HepG2 (cell line): ENCODE measurements at regions not wholly inside any gene's neighbourhood (a gene's known extent, or its start where the extent isn't known, plus 50 kb on each side); places are given as distances from the start of the nearest gene placed in this dataset.

Source experiments
- ATAC-seq: fragments of 200-7000 bp; cut with Tn5 transposase; 3 replicates; pipeline ENCODE4 v1.9.1; 2020; ENCODE audit warnings: mild to moderate bottlenecking, moderate library complexity
- BruUV-seq: library from RNA; stranded (reverse); fragments of 400-500 nt; replicated peaks from 2 replicates; lab custom pipeline; 2021; lab: Mats Ljungman, UMichigan
- CTCF ChIA-PET: fragments of 300-600 bp; formaldehyde crosslinking; extraction: SDS; loops from one replicate; lab custom pipeline; 2021; ENCODE audit warnings: low total read pairs, inconsistent platforms, low intra/inter-chr PET ratio; lab: Yijun Ruan, JAX
- POLR2A ChIA-PET: fragments of 350-600 bp; sonication (Branson Sonifier 250); formaldehyde crosslinking; loops from one replicate; lab custom pipeline; 2020; ENCODE audit warnings: antibody characterized with exemption, inconsistent platforms; lab: Yijun Ruan, JAX
- DNase-seq: peaks from one replicate; pipeline ENCODE4 v3.0.0-alpha.2; 2015; ENCODE audit warnings: low spot score
- FAIRE-seq: peaks from 3 replicates; lab custom pipeline; 2011; peaks lifted over from hg19 to GRCh38; lab: Jason Lieb, UNC
- H2AFZ ChIP-seq: one replicate; pipeline ENCODE4 v1.6.1; 2011; ENCODE audit warnings: low read length, inconsistent platforms
- H3K27ac ChIP-seq: fragments of 300-600 bp; 3 replicates; pipeline ENCODE4 v1.8.0; 2011; ENCODE audit warnings: mixed run types, mild to moderate bottlenecking, mixed read lengths, low read length, inconsistent platforms; ENCODE audit not compliant: insufficient read depth; ENCODE audit errors: extremely low read length
- H3K27me3 ChIP-seq, 2 experiments: fragments of 200-600 bp in 1 of 2; 2 replicates in 1 of 2; 3 replicates in 1 of 2; pipeline versions ENCODE4 v1.6.0 to v1.8.0; 2011; ENCODE audit warnings: low read length in 2 of 2, mild to moderate bottlenecking in 2 of 2, moderate library complexity in 2 of 2, inconsistent platforms in 1 of 2; ENCODE audit not compliant: insufficient read depth in 2 of 2, control insufficient read depth in 1 of 2
- H3K36me3 ChIP-seq, 2 experiments: fragments of 200-600 bp in 1 of 2; replicated peaks in 1 of 2; 2 replicates in 1 of 2; 3 replicates in 1 of 2; pipeline versions ENCODE4 v1.5.1 to v1.8.0; 2011; ENCODE audit warnings: low read length in 2 of 2, inconsistent platforms in 1 of 2; ENCODE audit not compliant: insufficient read depth in 2 of 2, control insufficient read depth in 1 of 2
- H3K4me1 ChIP-seq: 2 replicates; pipeline ENCODE4 v1.5.1; 2012; ENCODE audit warnings: low read length, inconsistent platforms; ENCODE audit not compliant: insufficient read depth
- H3K4me2 ChIP-seq: 2 replicates; pipeline ENCODE4 v1.6.0; 2011; ENCODE audit warnings: low read depth, low read length, inconsistent platforms
- H3K4me3 ChIP-seq, 3 experiments: fragments of 200-600 bp in 1 of 3; sonication (generic), shearing (Covaris generic) in 1 of 3; replicated peaks in 1 of 3; 2 replicates each; pipeline ENCODE4 v1.5.1; 2011 to 2016; ENCODE audit warnings: low read length in 3 of 3, inconsistent platforms in 2 of 3, low read depth in 2 of 3, mild to moderate bottlenecking in 2 of 3, control low read depth in 1 of 3, mixed read lengths in 1 of 3; ENCODE audit not compliant: insufficient read depth in 1 of 3
- H3K79me2 ChIP-seq: one replicate; pipeline ENCODE4 v1.6.1; 2011; ENCODE audit warnings: low read length, inconsistent platforms; ENCODE audit not compliant: insufficient read depth
- H3K9ac ChIP-seq: 2 replicates; pipeline ENCODE4 v1.6.0; 2011; ENCODE audit warnings: mild to moderate bottlenecking, low read depth, low read length, inconsistent platforms; ENCODE audit not compliant: insufficient read depth
- H3K9me3 ChIP-seq: 2 replicates; pipeline ENCODE4 v1.5.1; 2012; ENCODE audit warnings: mild to moderate bottlenecking, low read length
- H4K20me1 ChIP-seq: 2 replicates; pipeline ENCODE4 v1.6.0; 2011; ENCODE audit warnings: inconsistent platforms, mild to moderate bottlenecking, low read length, moderate library complexity; ENCODE audit not compliant: insufficient read depth
- AHR ChIP-seq: IDR thresholded peaks from 2 replicates; pipeline ENCODE4 v1.6.1; 2018; ENCODE audit warnings: missing genetic modification reagents, missing compliant biosample characterization
- HIVEP1 ChIP-seq: sonication (generic); formaldehyde crosslinking; IDR thresholded peaks from 2 replicates; pipeline ENCODE4 v1.4.0; 2020; ENCODE audit warnings: mild to moderate bottlenecking, missing genetic modification reagents
- KDM6A ChIP-seq: IDR thresholded peaks from 2 replicates; pipeline ENCODE4 v1.6.1; 2016; ENCODE audit warnings: low read depth
- MAFF ChIP-seq: IDR thresholded peaks from 2 replicates; pipeline ENCODE4 v1.6.1; 2011; ENCODE audit warnings: low read depth, low read length, improper control_type of control experiment
- MAFK ChIP-seq, 2 experiments: IDR thresholded peaks in 1 of 2; conservative IDR thresholded peaks in 1 of 2; 2 replicates each; pipeline ENCODE4 v1.6.1; 2011; ENCODE audit warnings: improper control_type of control experiment in 2 of 2, low read length in 2 of 2
- TCF7 ChIP-seq: sonication (generic); IDR thresholded peaks from 2 replicates; pipeline ENCODE4 v1.6.1; 2016; ENCODE audit warnings: antibody characterized with exemption, low read depth
- ZBTB25 ChIP-seq: IDR thresholded peaks from 2 replicates; pipeline ENCODE4 v1.6.1; 2018; ENCODE audit warnings: missing genetic modification reagents
- ZBTB38 ChIP-seq: sonication (generic); formaldehyde crosslinking; IDR thresholded peaks from 2 replicates; pipeline ENCODE4 v1.5.1; 2020; ENCODE audit warnings: mild to moderate bottlenecking, missing genetic modification reagents
- ZNF230 ChIP-seq: sonication (generic); formaldehyde crosslinking; IDR thresholded peaks from 2 replicates; pipeline ENCODE4 v1.4.0; 2020; ENCODE audit warnings: mild to moderate bottlenecking, missing genetic modification reagents
- ZNF678 ChIP-seq: sonication (generic); formaldehyde crosslinking; IDR thresholded peaks from 2 replicates; pipeline ENCODE4 v1.4.0; 2020; ENCODE audit warnings: mild to moderate bottlenecking, missing genetic modification reagents
- ZNF816 ChIP-seq: sonication (generic); formaldehyde crosslinking; IDR thresholded peaks from 2 replicates; pipeline ENCODE4 v1.8.0; 2022; ENCODE audit warnings: missing genetic modification reagents, mild to moderate bottlenecking, borderline replicate concordance
- ZNF891 ChIP-seq: sonication (generic); formaldehyde crosslinking; IDR thresholded peaks from 2 replicates; pipeline ENCODE4 v1.5.0; 2020; ENCODE audit warnings: mild to moderate bottlenecking, missing genetic modification reagents
- WGBS: methylation state at CpG from one replicate; pipeline ENCODE4 v1.1.6; 2017; ENCODE audit warnings: low lambda C conversion rate; 5-methylcytosine and 5-hydroxymethylcytosine counted together
- in situ Hi-C: cut with HindIII; loops from 2 replicates; pipeline ENCODE4 v1.10.0; 2017; ENCODE audit warnings: low pct_unique_long_range_greater_than_20kb; ENCODE audit not compliant: extremely low pct_ligation_motif_present
- intact Hi-C: fragments of 100-400 bp; cut with micrococcal nuclease; formaldehyde crosslinking; loops from one replicate; pipeline ENCODE4 v1.10.0; 2022; ENCODE audit not compliant: unreplicated experiment

DNA sequence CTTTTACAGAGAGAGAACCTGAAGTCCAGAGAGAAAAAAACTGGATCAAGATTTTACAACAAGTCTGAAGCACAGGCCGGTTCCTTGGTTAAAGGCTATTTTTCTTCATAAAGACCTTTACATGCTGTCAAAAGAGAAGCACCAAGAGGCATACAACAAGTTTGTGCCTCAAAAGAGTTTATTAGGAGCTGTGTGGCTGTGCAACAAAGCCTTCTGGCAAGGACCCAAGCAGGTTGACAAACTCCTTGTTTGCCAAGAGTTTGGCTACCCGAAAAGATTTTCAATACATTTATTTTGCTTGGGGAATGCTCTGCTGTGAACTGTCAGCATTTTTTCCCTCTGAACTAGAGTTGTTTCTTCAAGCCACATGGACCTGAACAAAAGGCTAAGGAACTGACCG is 202.9 kb upstream of the RAD23B start (continued):
- TF ChIP-seq HIVEP1 (CRISPR knock-in tag) (no peak), ZBTB38 (no peak), TCF7 (no peak), KDM6A (CRISPR knock-in tag) (no peak), ZBTB25 (CRISPR knock-in tag) (no peak), ZNF891 (CRISPR knock-in tag) (no peak), ZNF230 (CRISPR knock-in tag) (no peak), AHR (CRISPR knock-in tag) (no peak), ZNF816 (CRISPR knock-in tag) (no peak)
- TF ChIP-seq, all 625 proteins: peak for 0

GRCh38 chr9:107086460-107086859 is 196.6 kb upstream of the RAD23B start:
- TF ChIP-seq MAFF: peak; percentile 84
- peak; percentile 85 to 89 for TF ChIP-seq MAFK (conservative IDR thresholded peaks at IDR 0.05 in 1 of 2, IDR thresholded peaks at IDR 0.05 in 1 of 2; ENCODE audit: low read length in 2 of 2)
- no peak for TF ChIP-seq ZNF678 (CRISPR knock-in tag)
- in situ Hi-C loops: no loop called here
- POLR2A ChIA-PET: no interaction called here
- H4K20me1 ChIP-seq: no peaks in the 10 kb centered on the region
- H3K4me2 ChIP-seq: no peak overlapping the region
- H3K4me3 ChIP-seq: no peak overlapping the region
- H2AFZ ChIP-seq: no peak overlapping the region
- H3K9ac ChIP-seq: no peak overlapping the region
- DNase-seq (no peak), FAIRE-seq (no peak), ATAC-seq (no peak)
- WGBS: 5% methylated on average over 2 of the region's 2 CpGs
- no peaks in the 10 kb centered on the region for H3K36me3 ChIP-seq
- no peaks in the 10 kb centered on the region for H3K79me2 ChIP-seq
- H3K27me3 ChIP-seq: no peaks in the 10 kb centered on the region; a peak in 1 of 5 replicates
- BruUV-seq: no TSS peak
- CTCF ChIA-PET: no interaction called here
- no peaks in the 10 kb centered on the region for H3K9me3 ChIP-seq
- no peak overlapping the region for H3K27ac ChIP-seq
- intact Hi-C loops: no loop called here
- no peaks in the 10 kb centered on the region for H3K4me1 ChIP-seq
